ENCODE measurements at regions not wholly inside any gene's neighbourhood (a gene's known extent, or its start where the extent isn't known, plus 50 kb on each side); places are given as distances from the start of the nearest gene placed in this dataset.
A peak's percentile ranks its signal among the peaks of the same experiment; 100 is the strongest.

- no peak for DNase-seq (ENCODE audit: low spot score)
- H3K27ac Mint-ChIP-seq (ENCODE audit: unreplicated experiment) = peak overlapping the region; percentile 38
- H3K36me3 Mint-ChIP-seq (ENCODE audit: low read depth, unreplicated experiment) = no peaks in the 10 kb centered on the region
- H3K4me1 Mint-ChIP-seq (ENCODE audit: unreplicated experiment) = peaks cover 7% of the 10 kb centered on the region
- no peaks in the 10 kb centered on the region for H3K9me3 Mint-ChIP-seq (ENCODE audit: unreplicated experiment)
- H3K27me3 Mint-ChIP-seq (ENCODE audit: unreplicated experiment) = peaks cover 1% of the 10 kb centered on the region
- TF ChIP-seq CTCF (IDR thresholded peaks at IDR 0.05; ENCODE audit: unreplicated experiment) = no peak
- no peak overlapping the region for H3K4me3 Mint-ChIP-seq (ENCODE audit: unreplicated experiment)
These were observed 441.9 kb downstream of the CD109 start for GRCh38 chr6:74137911-74138310.

GRCh38 chr6:74134327-74134726, 438.3 kb downstream of the CD109 start:
- H3K4me1 Mint-ChIP-seq (ENCODE audit: unreplicated experiment) = peaks cover 7% of the 10 kb centered on the region
- H3K27ac Mint-ChIP-seq (ENCODE audit: unreplicated experiment) = no peak overlapping the region
- DNase-seq (ENCODE audit: low spot score) = no peak
- no peaks in the 10 kb centered on the region for H3K9me3 Mint-ChIP-seq (ENCODE audit: unreplicated experiment)
- H3K4me3 Mint-ChIP-seq (ENCODE audit: unreplicated experiment) = no peak overlapping the region
- no peaks in the 10 kb centered on the region for H3K27me3 Mint-ChIP-seq (ENCODE audit: unreplicated experiment)
- TF ChIP-seq CTCF (IDR thresholded peaks at IDR 0.05; ENCODE audit: unreplicated experiment) = no peak
- no peaks in the 10 kb centered on the region for H3K36me3 Mint-ChIP-seq (ENCODE audit: low read depth, unreplicated experiment)

GRCh38 chr6:74133073-74133472, 437.1 kb downstream of the CD109 start:
- H3K4me1 Mint-ChIP-seq (ENCODE audit: unreplicated experiment) = peaks cover 10% of the 10 kb centered on the region
- no peak for DNase-seq (ENCODE audit: low spot score)
- H3K4me3 Mint-ChIP-seq (ENCODE audit: unreplicated experiment) = no peak overlapping the region
- no peak overlapping the region for H3K27ac Mint-ChIP-seq (ENCODE audit: unreplicated experiment)
- no peaks in the 10 kb centered on the region for H3K9me3 Mint-ChIP-seq (ENCODE audit: unreplicated experiment)
- no peaks in the 10 kb centered on the region for H3K36me3 Mint-ChIP-seq (ENCODE audit: low read depth, unreplicated experiment)
- H3K27me3 Mint-ChIP-seq (ENCODE audit: unreplicated experiment) = no peaks in the 10 kb centered on the region
- TF ChIP-seq CTCF (IDR thresholded peaks at IDR 0.05; ENCODE audit: unreplicated experiment) = no peak

GRCh38 chr6:74130641-74131040, 434.6 kb downstream of the CD109 start:
- no peak for TF ChIP-seq CTCF (IDR thresholded peaks at IDR 0.05; ENCODE audit: unreplicated experiment)
- DNase-seq (ENCODE audit: low spot score) = no peak
- Mint-ChIP-seq H3K4me1 (ENCODE audit: unreplicated experiment) (peaks cover 11% of the 10 kb centered on the region), H3K9me3 (ENCODE audit: unreplicated experiment) (no peaks in the 10 kb centered on the region), H3K4me3 (ENCODE audit: unreplicated experiment) (no peak overlapping the region), H3K36me3 (ENCODE audit: low read depth, unreplicated experiment) (no peaks in the 10 kb centered on the region), H3K27ac (ENCODE audit: unreplicated experiment) (no peak overlapping the region), H3K27me3 (ENCODE audit: unreplicated experiment) (no peaks in the 10 kb centered on the region)

- H3K4me3 Mint-ChIP-seq (ENCODE audit: unreplicated experiment) = no peak overlapping the region
- H3K9me3 Mint-ChIP-seq (ENCODE audit: unreplicated experiment) = no peaks in the 10 kb centered on the region
- H3K4me1 Mint-ChIP-seq (ENCODE audit: unreplicated experiment) = peaks cover 11% of the 10 kb centered on the region
- no peak overlapping the region for H3K27ac Mint-ChIP-seq (ENCODE audit: unreplicated experiment)
- no peak for TF ChIP-seq CTCF (IDR thresholded peaks at IDR 0.05; ENCODE audit: unreplicated experiment)
- H3K27me3 Mint-ChIP-seq (ENCODE audit: unreplicated experiment) = no peaks in the 10 kb centered on the region
- DNase-seq (ENCODE audit: low spot score) = no peak
- no peaks in the 10 kb centered on the region for H3K36me3 Mint-ChIP-seq (ENCODE audit: low read depth, unreplicated experiment)
These were observed 432.5 kb downstream of the CD109 start for GRCh38 chr6:74128536-74128935.

Data from endothelial cell (in vitro differentiated cells).